HG03469 (cell line): ENCODE measurements at regions not wholly inside any gene's neighbourhood (a gene's known extent, or its start where the extent isn't known, plus 50 kb on each side); places are given as distances from the start of the nearest gene placed in this dataset.
"Not testable (repeated sequence)": the region's sequence is repeated elsewhere in the genome, so short reads cannot be mapped to it uniquely, and the experiment has no call there.

ENCODE experiments used
- ATAC-seq: cut with Tn5 transposase; IDR thresholded peaks from one replicate; pipeline ENCODE4 v1.9.1; 2021; ENCODE audit warnings: mild to moderate bottlenecking, moderate library complexity, moderate number of reproducible peaks; ENCODE audit not compliant: unreplicated experiment

GRCh38 chr11:24400059-24400665 lies 96.7 kb upstream of the LUZP2 start:
- ATAC-seq: no peak

- ATAC-seq: no peak
Observed at GRCh38 chr11:24406389-24406788, 90.5 kb upstream of the LUZP2 start.

- ATAC-seq: no peak
Observed at GRCh38 chr11:24406980-24407379, 89.9 kb upstream of the LUZP2 start.

GRCh38 chr11:24407733-24408132 lies 89.1 kb upstream of the LUZP2 start:
- no peak for ATAC-seq

- no peak for ATAC-seq
Observed at GRCh38 chr11:24408202-24408601, 88.7 kb upstream of the LUZP2 start.

- no peak for ATAC-seq
Observed at GRCh38 chr11:24411791-24412190, 85.1 kb upstream of the LUZP2 start.

- ATAC-seq: no peak
Observed at GRCh38 chr11:24412722-24413121, 84.1 kb upstream of the LUZP2 start.

GRCh38 chr11:24413391-24413790 lies 83.5 kb upstream of the LUZP2 start:
- ATAC-seq: no peak

GRCh38 chr11:24415955-24416636 lies 80.8 kb upstream of the LUZP2 start:
- not testable (repeated sequence) for ATAC-seq

- no peak for ATAC-seq
Observed at GRCh38 chr11:24421766-24422165, 75.1 kb upstream of the LUZP2 start.

GRCh38 chr11:24422376-24422775 lies 74.5 kb upstream of the LUZP2 start:
- no peak for ATAC-seq

GRCh38 chr11:24437123-24437522 lies 59.7 kb upstream of the LUZP2 start:
- ATAC-seq: no peak
